HepG2 (cell line): ENCODE measurements at regions not wholly inside any gene's neighbourhood (a gene's known extent, or its start where the extent isn't known, plus 50 kb on each side); places are given as distances from the start of the nearest gene placed in this dataset.

ENCODE experiments used
- ATAC-seq: fragments of 200-7000 bp; cut with Tn5 transposase; 3 replicates; pipeline ENCODE4 v1.9.1; 2020; ENCODE audit warnings: mild to moderate bottlenecking, moderate library complexity
- BruUV-seq: library from RNA; stranded (reverse); fragments of 400-500 nt; replicated peaks from 2 replicates; lab custom pipeline; 2021; lab: Mats Ljungman, UMichigan
- CTCF ChIA-PET: fragments of 300-600 bp; formaldehyde crosslinking; extraction: SDS; loops from one replicate; lab custom pipeline; 2021; ENCODE audit warnings: low total read pairs, inconsistent platforms, low intra/inter-chr PET ratio; lab: Yijun Ruan, JAX
- POLR2A ChIA-PET: fragments of 350-600 bp; sonication (Branson Sonifier 250); formaldehyde crosslinking; loops from one replicate; lab custom pipeline; 2020; ENCODE audit warnings: antibody characterized with exemption, inconsistent platforms; lab: Yijun Ruan, JAX
- DNase-seq: peaks from one replicate; pipeline ENCODE4 v3.0.0-alpha.2; 2015; ENCODE audit warnings: low spot score
- FAIRE-seq: peaks from 3 replicates; lab custom pipeline; 2011; peaks lifted over from hg19 to GRCh38; lab: Jason Lieb, UNC
- H2AFZ ChIP-seq: one replicate; pipeline ENCODE4 v1.6.1; 2011; ENCODE audit warnings: low read length, inconsistent platforms
- H3K27ac ChIP-seq: fragments of 300-600 bp; 3 replicates; pipeline ENCODE4 v1.8.0; 2011; ENCODE audit warnings: mixed run types, mild to moderate bottlenecking, mixed read lengths, low read length, inconsistent platforms; ENCODE audit not compliant: insufficient read depth; ENCODE audit errors: extremely low read length
- H3K27me3 ChIP-seq, 2 experiments: fragments of 200-600 bp in 1 of 2; 2 replicates in 1 of 2; 3 replicates in 1 of 2; pipeline versions ENCODE4 v1.6.0 to v1.8.0; 2011; ENCODE audit warnings: low read length in 2 of 2, mild to moderate bottlenecking in 2 of 2, moderate library complexity in 2 of 2, inconsistent platforms in 1 of 2; ENCODE audit not compliant: insufficient read depth in 2 of 2, control insufficient read depth in 1 of 2
- H3K36me3 ChIP-seq, 2 experiments: fragments of 200-600 bp in 1 of 2; replicated peaks in 1 of 2; 2 replicates in 1 of 2; 3 replicates in 1 of 2; pipeline versions ENCODE4 v1.5.1 to v1.8.0; 2011; ENCODE audit warnings: low read length in 2 of 2, inconsistent platforms in 1 of 2; ENCODE audit not compliant: insufficient read depth in 2 of 2, control insufficient read depth in 1 of 2
- H3K4me1 ChIP-seq: 2 replicates; pipeline ENCODE4 v1.5.1; 2012; ENCODE audit warnings: low read length, inconsistent platforms; ENCODE audit not compliant: insufficient read depth
- H3K4me2 ChIP-seq: 2 replicates; pipeline ENCODE4 v1.6.0; 2011; ENCODE audit warnings: low read depth, low read length, inconsistent platforms
- H3K4me3 ChIP-seq, 3 experiments: fragments of 200-600 bp in 1 of 3; sonication (generic), shearing (Covaris generic) in 1 of 3; replicated peaks in 1 of 3; 2 replicates each; pipeline ENCODE4 v1.5.1; 2011 to 2016; ENCODE audit warnings: low read length in 3 of 3, inconsistent platforms in 2 of 3, low read depth in 2 of 3, mild to moderate bottlenecking in 2 of 3, control low read depth in 1 of 3, mixed read lengths in 1 of 3; ENCODE audit not compliant: insufficient read depth in 1 of 3
- H3K79me2 ChIP-seq: one replicate; pipeline ENCODE4 v1.6.1; 2011; ENCODE audit warnings: low read length, inconsistent platforms; ENCODE audit not compliant: insufficient read depth
- H3K9ac ChIP-seq: 2 replicates; pipeline ENCODE4 v1.6.0; 2011; ENCODE audit warnings: mild to moderate bottlenecking, low read depth, low read length, inconsistent platforms; ENCODE audit not compliant: insufficient read depth
- H3K9me3 ChIP-seq: 2 replicates; pipeline ENCODE4 v1.5.1; 2012; ENCODE audit warnings: mild to moderate bottlenecking, low read length
- H4K20me1 ChIP-seq: 2 replicates; pipeline ENCODE4 v1.6.0; 2011; ENCODE audit warnings: inconsistent platforms, mild to moderate bottlenecking, low read length, moderate library complexity; ENCODE audit not compliant: insufficient read depth
- ATAD3A ChIP-seq: sonication (generic); formaldehyde crosslinking; IDR thresholded peaks from 2 replicates; pipeline ENCODE4 v1.4.0; 2020; ENCODE audit warnings: missing genetic modification reagents
- BORCS8-MEF2B ChIP-seq: sonication (generic); formaldehyde crosslinking; IDR thresholded peaks from 2 replicates; pipeline ENCODE4 v1.8.0; 2022; ENCODE audit warnings: mild to moderate bottlenecking, missing genetic modification reagents
- CBX5 ChIP-seq: sonication (generic); formaldehyde crosslinking; IDR thresholded peaks from 2 replicates; pipeline ENCODE4 v1.4.0; 2020; ENCODE audit warnings: missing genetic modification reagents, borderline replicate concordance
- ESRRA ChIP-seq: sonication (generic); formaldehyde crosslinking; IDR thresholded peaks from 2 replicates; pipeline ENCODE4 v1.5.1; 2020; ENCODE audit warnings: mild to moderate bottlenecking, low read depth, missing genetic modification reagents
- HDAC1 ChIP-seq: sonication (generic); formaldehyde crosslinking; IDR thresholded peaks from 2 replicates; pipeline ENCODE4 v1.5.1; 2020; ENCODE audit warnings: mild to moderate bottlenecking, missing genetic modification reagents
- HNF4G ChIP-seq, 2 experiments: sonication (generic) in 1 of 2; formaldehyde crosslinking in 1 of 2; IDR thresholded peaks; 2 replicates each; pipeline versions ENCODE4 v1.4.0 to v1.6.1; 2011 to 2020; ENCODE audit warnings: borderline replicate concordance in 2 of 2, low read depth in 2 of 2, mild to moderate bottlenecking in 2 of 2, low read length in 1 of 2, missing genetic modification reagents in 1 of 2, moderate library complexity in 1 of 2
- HNRNPUL1 ChIP-seq: fragments of 200-400 bp; formaldehyde crosslinking; IDR thresholded peaks from 2 replicates; pipeline ENCODE4 v1.6.1; 2017; ENCODE audit warnings: low read depth, mild to moderate bottlenecking, low read length, moderate library complexity
- KLF12 ChIP-seq: sonication (generic); formaldehyde crosslinking; IDR thresholded peaks from 2 replicates; pipeline ENCODE4 v1.4.0; 2020; ENCODE audit warnings: missing genetic modification reagents, borderline replicate concordance
- KMT2A ChIP-seq: sonication (generic); formaldehyde crosslinking; IDR thresholded peaks from 2 replicates; pipeline ENCODE4 v1.4.0; 2020; ENCODE audit warnings: missing genetic modification reagents
- MBNL3 ChIP-seq: fragments of 250-450 bp; sonication (Bioruptor Pico); conservative IDR thresholded peaks from 2 replicates; pipeline ENCODE4 v1.8.0; 2022; ENCODE audit warnings: mild to moderate bottlenecking, inconsistent platforms
- MEIS1 ChIP-seq: sonication (generic); formaldehyde crosslinking; IDR thresholded peaks from 2 replicates; pipeline ENCODE4 v1.9.0; 2021; ENCODE audit warnings: mild to moderate bottlenecking, missing genetic modification reagents, moderate library complexity, borderline replicate concordance
- MIER3 ChIP-seq: IDR thresholded peaks from 2 replicates; pipeline ENCODE4 v1.6.1; 2016; ENCODE audit warnings: missing compliant biosample characterization, borderline replicate concordance
- NCOR1 ChIP-seq: fragments of 200-600 bp; sonication (generic); IDR thresholded peaks from 2 replicates; pipeline ENCODE4 v1.7.0; 2017; ENCODE audit warnings: antibody characterized with exemption, low read length, borderline replicate concordance
- NFATC3 ChIP-seq: sonication (generic); formaldehyde crosslinking; IDR thresholded peaks from 2 replicates; pipeline ENCODE4 v1.5.1; 2020; ENCODE audit warnings: mild to moderate bottlenecking, missing genetic modification reagents
- PAF1 ChIP-seq: IDR thresholded peaks from 2 replicates; pipeline ENCODE4 v1.6.1; 2016; ENCODE audit warnings: missing genetic modification reagents, missing compliant biosample characterization
- PHF21A ChIP-seq: sonication (generic); formaldehyde crosslinking; IDR thresholded peaks from 2 replicates; pipeline ENCODE4 v1.5.0; 2020; ENCODE audit warnings: mild to moderate bottlenecking, missing genetic modification reagents
- PPARG ChIP-seq: conservative IDR thresholded peaks from 2 replicates; pipeline ENCODE4 v1.6.1; 2016; ENCODE audit warnings: missing biosample characterization, missing genetic modification reagents
- SIX1 ChIP-seq: sonication (generic); formaldehyde crosslinking; IDR thresholded peaks from 2 replicates; pipeline ENCODE4 v1.4.0; 2020; ENCODE audit warnings: missing genetic modification reagents, borderline replicate concordance
- TCF7L2 ChIP-seq: IDR thresholded peaks from 2 replicates; pipeline ENCODE4 v1.6.1; 2011; ENCODE audit warnings: mild to moderate bottlenecking, low read depth, low read length, moderate library complexity
- THRA ChIP-seq: sonication (generic); formaldehyde crosslinking; IDR thresholded peaks from 2 replicates; pipeline ENCODE4 v1.4.0; 2020; ENCODE audit warnings: missing genetic modification reagents, borderline replicate concordance
- ZNF225 ChIP-seq: sonication (generic); formaldehyde crosslinking; IDR thresholded peaks from 2 replicates; pipeline ENCODE4 v1.4.0; 2020; ENCODE audit warnings: mild to moderate bottlenecking, missing genetic modification reagents
- ZNF343 ChIP-seq: sonication (generic); formaldehyde crosslinking; IDR thresholded peaks from 2 replicates; pipeline ENCODE4 v1.4.0; 2020; ENCODE audit warnings: mild to moderate bottlenecking, missing genetic modification reagents
- ZNF567 ChIP-seq: sonication (generic); formaldehyde crosslinking; IDR thresholded peaks from 2 replicates; pipeline ENCODE4 v1.8.1; 2023; ENCODE audit warnings: mild to moderate bottlenecking, missing genetic modification reagents, borderline replicate concordance
- ZNF674 ChIP-seq: sonication (generic); formaldehyde crosslinking; IDR thresholded peaks from 2 replicates; pipeline ENCODE4 v1.5.0; 2020; ENCODE audit warnings: low read depth, mild to moderate bottlenecking, missing genetic modification reagents
- ZSCAN30 ChIP-seq: sonication (generic); formaldehyde crosslinking; IDR thresholded peaks from 2 replicates; pipeline ENCODE4 v1.5.0; 2020; ENCODE audit warnings: mild to moderate bottlenecking, missing genetic modification reagents
- WGBS: methylation state at CpG from one replicate; pipeline ENCODE4 v1.1.6; 2017; ENCODE audit warnings: low lambda C conversion rate; 5-methylcytosine and 5-hydroxymethylcytosine counted together
- in situ Hi-C: cut with HindIII; loops from 2 replicates; pipeline ENCODE4 v1.10.0; 2017; ENCODE audit warnings: low pct_unique_long_range_greater_than_20kb; ENCODE audit not compliant: extremely low pct_ligation_motif_present
- intact Hi-C: fragments of 100-400 bp; cut with micrococcal nuclease; formaldehyde crosslinking; loops from one replicate; pipeline ENCODE4 v1.10.0; 2022; ENCODE audit not compliant: unreplicated experiment

GRCh38 chr21:39033878-39034589 lies 149.2 kb downstream of the PSMG1 start:
- 3% methylated on average over 22 of the region's 22 CpGs for WGBS
- ChIA-PET POLR2A (interaction anchor here (0.7 to 1.3 kb wide), 5 partner anchors 13 to 202 kb away, joined by 3 to 7 read pairs (median 4); no protein-coding TSS in a partner anchor), CTCF (no interaction called here)
- no peaks in the 10 kb centered on the region for H3K27me3 ChIP-seq
- no TSS peak for BruUV-seq
- peak; percentile 98 for DNase-seq
- peaks cover 88% of the 10 kb centered on the region for H3K4me1 ChIP-seq
- peak; percentile 99 for ATAC-seq
- no peak overlapping the region for H2AFZ ChIP-seq
- FAIRE-seq = peak; percentile 84
- in situ Hi-C loops (no loop called here), intact Hi-C loops (loop anchor here (5.0 to 10.0 kb wide), 6 partner anchors 51 to 447 kb away; partner anchors contain the start of gene ETS2)
- H3K27ac ChIP-seq = peak overlapping the region; percentile 72
- peak overlapping the region; percentile 41 for H3K4me2 ChIP-seq
- H4K20me1 ChIP-seq = no peaks in the 10 kb centered on the region
- no peak overlapping the region; a peak in 1 of 6 replicates for H3K4me3 ChIP-seq
- peak overlapping the region; percentile 13 for H3K9ac ChIP-seq
- H3K36me3 ChIP-seq = no peaks in the 10 kb centered on the region
- no peaks in the 10 kb centered on the region for H3K9me3 ChIP-seq
- H3K79me2 ChIP-seq = no peaks in the 10 kb centered on the region
- peak; percentile 95 for TF ChIP-seq PHF21A (CRISPR knock-in tag)
- no peak for TF ChIP-seq NFATC3 (CRISPR knock-in tag)
- TF ChIP-seq HNRNPUL1 = no peak
- no peak for TF ChIP-seq ZSCAN30 (CRISPR knock-in tag)
- no peak for TF ChIP-seq ATAD3A (CRISPR knock-in tag)
- TF ChIP-seq BORCS8-MEF2B (CRISPR knock-in tag) = peak; percentile 46; the same call in 1 of the 2 replicates
- TF ChIP-seq MBNL3 (CRISPR knock-in tag) = no peak
- no peak; the same call in 1 of the 2 replicates for TF ChIP-seq TCF7L2
- no peak for TF ChIP-seq ZNF674 (CRISPR knock-in tag)
- TF ChIP-seq HNF4G (IDR thresholded peaks at IDR 0.05; ENCODE audit: borderline replicate concordance, low read depth, low read length) = peak; percentile 77
- TF ChIP-seq HNF4G (CRISPR knock-in tag; IDR thresholded peaks at IDR 0.05; ENCODE audit: borderline replicate concordance, low read depth) = peak; percentile 94; the same call in 1 of the 2 replicates
- TF ChIP-seq SIX1 (CRISPR knock-in tag) = peak; percentile 77
- TF ChIP-seq ZNF567 (CRISPR knock-in tag) = no peak
- peak; percentile 66; the same call in 1 of the 2 replicates for TF ChIP-seq KLF12 (CRISPR knock-in tag)
- TF ChIP-seq CBX5 (CRISPR knock-in tag) = 0 out of 2 replicates have a peak, but pooled peaks have one; percentile 71
- TF ChIP-seq MIER3 (CRISPR knock-in tag) = peak; percentile 99; the same call in 1 of the 2 replicates
- TF ChIP-seq MEIS1 = peak; percentile 98
- peak; percentile 91 for TF ChIP-seq HDAC1 (CRISPR knock-in tag)
- TF ChIP-seq ZNF343 (CRISPR knock-in tag) = peak; percentile 80
- TF ChIP-seq PAF1 (CRISPR knock-in tag) = no peak
- peak; percentile 99 for TF ChIP-seq THRA (CRISPR knock-in tag)
- peak; percentile 88; the same call in 1 of the 2 replicates for TF ChIP-seq ESRRA (CRISPR knock-in tag)
- TF ChIP-seq PPARG (CRISPR knock-in tag) = peak; percentile 78
- TF ChIP-seq NCOR1 = peak; percentile 96
- no peak for TF ChIP-seq ZNF225
- TF ChIP-seq KMT2A (CRISPR knock-in tag) = peak; percentile 57; the same call in 1 of the 2 replicates
